ENCODE measurements at regions not wholly inside any gene's neighbourhood (a gene's known extent, or its start where the extent isn't known, plus 50 kb on each side); places are given as distances from the start of the nearest gene placed in this dataset.

- TF ChIP-seq POLR2A (IDR thresholded peaks at IDR 0.05) (no peak), CTCF (IDR thresholded peaks at IDR 0.05) (no peak)
These were observed 395.8 kb upstream of the ZMIZ1 start for GRCh38 chr10:78672918-78673317.

Measured in suprapubic skin (tissue), 3 donors.